HFFc6 (cell line): ENCODE measurements at regions not wholly inside any gene's neighbourhood (a gene's known extent, or its start where the extent isn't known, plus 50 kb on each side); places are given as distances from the start of the nearest gene placed in this dataset.

Source experiments
- DNase-seq: peaks from one replicate; pipeline ENCODE4 v3.0.0-alpha.2; 2018
- H3K27ac Mint-ChIP-seq: 2 replicates; pipeline ENCODE4 v1.8.0; 2020; ENCODE audit warnings: mild to moderate bottlenecking, mixed read lengths
- H3K27me3 Mint-ChIP-seq: 2 replicates; pipeline ENCODE4 v1.8.0; 2021; ENCODE audit warnings: mild to moderate bottlenecking, moderate library complexity, mixed read lengths; ENCODE audit not compliant: insufficient read depth
- H3K36me3 Mint-ChIP-seq: 2 replicates; pipeline ENCODE4 v1.8.0; 2021; ENCODE audit warnings: low read depth, mixed read lengths
- H3K4me1 Mint-ChIP-seq: 2 replicates; pipeline ENCODE4 v1.8.0; 2020; ENCODE audit warnings: low read depth, mixed read lengths
- H3K4me3 Mint-ChIP-seq: 2 replicates; pipeline ENCODE4 v1.8.0; 2020; ENCODE audit warnings: mild to moderate bottlenecking, moderate library complexity, mixed read lengths
- H3K9me3 Mint-ChIP-seq: 2 replicates; pipeline ENCODE4 v1.8.0; 2020; ENCODE audit warnings: mild to moderate bottlenecking, mixed read lengths
- TF ChIP-seq, protein P1 (sequence below): fragments of 200-600 bp; sonication (generic); IDR thresholded peaks from 2 replicates; pipeline ENCODE4 v1.5.0; 2021; ENCODE audit warnings: antibody characterized with exemption, mild to moderate bottlenecking

DNA sequence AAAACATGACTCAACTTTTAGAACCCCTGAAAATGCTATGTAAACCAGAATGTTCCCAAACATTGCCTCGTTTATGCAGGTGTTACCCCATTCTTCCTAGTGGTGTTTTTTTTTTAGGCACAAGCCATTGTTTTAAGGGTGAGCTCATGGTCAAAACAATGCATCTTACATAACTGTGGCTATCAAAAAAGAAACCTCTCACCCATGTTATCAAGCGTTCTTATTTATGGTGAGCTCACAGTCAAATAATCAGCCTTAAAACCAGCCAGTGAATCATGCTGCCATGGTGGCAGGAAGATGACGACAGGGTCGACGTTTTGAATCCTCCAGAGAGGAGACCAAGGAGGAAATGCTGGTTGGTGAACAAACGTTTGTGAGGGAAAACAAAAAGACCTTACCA, 195.2 kb downstream of the KDR start:
- TF ChIP-seq, protein P1, sequence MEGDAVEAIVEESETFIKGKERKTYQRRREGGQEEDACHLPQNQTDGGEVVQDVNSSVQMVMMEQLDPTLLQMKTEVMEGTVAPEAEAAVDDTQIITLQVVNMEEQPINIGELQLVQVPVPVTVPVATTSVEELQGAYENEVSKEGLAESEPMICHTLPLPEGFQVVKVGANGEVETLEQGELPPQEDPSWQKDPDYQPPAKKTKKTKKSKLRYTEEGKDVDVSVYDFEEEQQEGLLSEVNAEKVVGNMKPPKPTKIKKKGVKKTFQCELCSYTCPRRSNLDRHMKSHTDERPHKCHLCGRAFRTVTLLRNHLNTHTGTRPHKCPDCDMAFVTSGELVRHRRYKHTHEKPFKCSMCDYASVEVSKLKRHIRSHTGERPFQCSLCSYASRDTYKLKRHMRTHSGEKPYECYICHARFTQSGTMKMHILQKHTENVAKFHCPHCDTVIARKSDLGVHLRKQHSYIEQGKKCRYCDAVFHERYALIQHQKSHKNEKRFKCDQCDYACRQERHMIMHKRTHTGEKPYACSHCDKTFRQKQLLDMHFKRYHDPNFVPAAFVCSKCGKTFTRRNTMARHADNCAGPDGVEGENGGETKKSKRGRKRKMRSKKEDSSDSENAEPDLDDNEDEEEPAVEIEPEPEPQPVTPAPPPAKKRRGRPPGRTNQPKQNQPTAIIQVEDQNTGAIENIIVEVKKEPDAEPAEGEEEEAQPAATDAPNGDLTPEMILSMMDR, result no peak
- H3K27me3 Mint-ChIP-seq, result peaks cover 3% of the 10 kb centered on the region; the same call in 1 of the 2 replicates
- H3K36me3 Mint-ChIP-seq, result no peaks in the 10 kb centered on the region
- DNase-seq, result peak; percentile 3
- H3K4me1 Mint-ChIP-seq, result no peaks in the 10 kb centered on the region
- no peak overlapping the region for H3K4me3 Mint-ChIP-seq
- no peak overlapping the region for H3K27ac Mint-ChIP-seq
- no peaks in the 10 kb centered on the region for H3K9me3 Mint-ChIP-seq

DNA sequence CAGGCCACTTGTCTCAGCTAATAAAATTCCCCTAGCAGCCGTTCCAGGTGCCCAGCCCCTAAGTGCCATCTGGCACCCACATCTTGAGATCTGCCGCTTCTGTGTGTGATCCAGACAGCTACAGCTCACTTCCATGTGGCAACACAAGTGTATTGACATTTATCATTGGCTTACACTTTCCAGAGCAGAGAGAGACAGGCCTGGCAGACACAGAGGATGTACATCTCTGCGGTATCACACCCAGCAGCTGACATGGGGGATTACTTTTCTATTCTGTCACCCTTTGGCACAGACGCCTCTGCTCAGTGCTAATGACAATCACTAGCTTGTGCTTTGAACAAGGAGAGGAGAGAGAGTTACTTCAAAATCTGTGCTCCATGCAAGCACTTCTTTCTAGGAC, 195.9 kb downstream of the KDR start:
- Mint-ChIP-seq H3K4me1 (no peaks in the 10 kb centered on the region), H3K36me3 (no peaks in the 10 kb centered on the region), H3K4me3 (no peak overlapping the region), H3K9me3 (no peaks in the 10 kb centered on the region; the same call in 1 of the 2 replicates), H3K27me3 (no peaks in the 10 kb centered on the region), H3K27ac (no peak overlapping the region)
- TF ChIP-seq, protein P1, result no peak
- DNase-seq, result no peak

DNA sequence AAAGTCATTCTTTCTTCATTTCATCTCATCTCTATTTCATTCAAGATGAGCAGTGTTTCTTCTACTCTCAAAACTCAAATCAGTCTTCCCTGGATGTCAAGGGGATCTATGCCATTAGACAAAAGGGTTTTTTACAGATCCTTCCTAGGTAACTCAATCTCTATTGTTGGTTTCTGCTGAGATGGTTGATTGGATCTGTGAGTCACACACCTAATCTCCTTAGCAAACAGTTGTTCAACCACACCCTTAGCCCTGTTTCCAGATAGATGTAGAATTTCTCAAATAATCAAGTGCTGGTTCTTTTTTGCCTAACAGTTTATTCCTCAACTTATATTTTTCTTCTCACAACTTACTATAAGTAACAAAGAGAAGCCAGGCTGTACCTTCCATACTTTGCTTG, 200.5 kb downstream of the KDR start:
- TF ChIP-seq, protein P1, result no peak
- no peak overlapping the region for H3K27ac Mint-ChIP-seq
- H3K36me3 Mint-ChIP-seq, result no peaks in the 10 kb centered on the region
- no peak overlapping the region for H3K4me3 Mint-ChIP-seq
- no peaks in the 10 kb centered on the region for H3K4me1 Mint-ChIP-seq
- no peaks in the 10 kb centered on the region; the same call in 1 of the 2 replicates for H3K27me3 Mint-ChIP-seq
- peaks cover 7% of the 10 kb centered on the region; the same call in 1 of the 2 replicates for H3K9me3 Mint-ChIP-seq
- no peak for DNase-seq

DNA sequence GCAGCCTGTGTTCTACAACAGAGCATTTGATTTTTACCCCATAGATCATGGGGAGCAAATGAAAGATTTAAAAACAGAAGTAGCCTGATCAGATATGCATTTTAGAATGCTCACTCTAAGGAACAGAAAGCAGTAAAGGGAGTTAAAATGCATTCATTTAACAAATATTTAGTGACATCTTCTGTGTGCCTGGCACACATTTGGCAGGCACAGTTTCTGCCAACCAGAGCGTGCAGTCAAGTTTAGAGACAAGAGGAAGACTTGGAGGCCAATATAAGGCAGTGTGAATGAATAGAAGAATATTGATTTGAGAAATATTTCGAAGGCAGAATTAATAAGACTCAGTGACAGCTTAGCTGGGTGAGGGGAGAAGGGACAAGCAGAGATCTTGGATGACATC, 210.1 kb downstream of the KDR start:
- Mint-ChIP-seq H3K36me3 (no peaks in the 10 kb centered on the region), H3K9me3 (no peaks in the 10 kb centered on the region)
- TF ChIP-seq, protein P1, result no peak

DNA sequence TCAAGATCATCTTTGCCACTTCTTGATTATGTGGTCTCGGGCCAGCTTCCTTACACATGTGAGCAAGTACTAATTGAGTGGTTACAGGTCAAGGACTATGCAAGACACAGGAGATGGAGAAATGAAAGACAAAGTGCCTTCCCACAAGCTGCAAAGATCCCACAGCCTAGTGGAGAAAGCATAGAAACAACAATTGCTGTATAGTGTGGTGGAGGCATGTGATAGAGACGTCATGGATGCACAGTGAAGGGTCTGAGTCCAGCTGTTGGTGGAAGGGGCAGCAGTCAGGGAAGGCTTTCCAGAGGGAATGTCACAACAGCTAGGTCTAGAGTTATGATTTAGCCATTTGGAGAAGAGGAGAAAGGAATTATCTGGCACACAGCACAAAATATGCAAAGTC, 210.6 kb downstream of the KDR start:
- H3K27me3 Mint-ChIP-seq, result no peaks in the 10 kb centered on the region
- H3K9me3 Mint-ChIP-seq, result no peaks in the 10 kb centered on the region
- TF ChIP-seq, protein P1, result no peak
- H3K4me3 Mint-ChIP-seq, result no peak overlapping the region
- no peak for DNase-seq
- H3K27ac Mint-ChIP-seq, result no peak overlapping the region
- no peaks in the 10 kb centered on the region for H3K36me3 Mint-ChIP-seq
- H3K4me1 Mint-ChIP-seq, result no peaks in the 10 kb centered on the region

More for the DNA sequence above, 210.1 kb downstream of the KDR start:
- Mint-ChIP-seq H3K4me1 (no peaks in the 10 kb centered on the region), H3K4me3 (no peak overlapping the region), H3K27ac (no peak overlapping the region), H3K27me3 (no peaks in the 10 kb centered on the region)
- DNase-seq, result no peak
